ENCODE measurements at regions not wholly inside any gene's neighbourhood (a gene's known extent, or its start where the extent isn't known, plus 50 kb on each side); places are given as distances from the start of the nearest gene placed in this dataset.

GRCh38 chr13:24073657-24074056 lies 86.9 kb upstream of the SPATA13 start:
- in situ Hi-C loops (cut with HindIII; ENCODE audit: low sequenced_read_pairs) = no loop called here

- in situ Hi-C loops (cut with HindIII; ENCODE audit: low sequenced_read_pairs) = no loop called here
Measured at GRCh38 chr13:24074678-24075077, 85.8 kb upstream of the SPATA13 start.

- in situ Hi-C loops (cut with HindIII; ENCODE audit: low sequenced_read_pairs) = no loop called here
Measured at GRCh38 chr13:24075137-24075975, 85.2 kb upstream of the SPATA13 start.

GRCh38 chr13:24076109-24076508 lies 84.4 kb upstream of the SPATA13 start:
- in situ Hi-C loops (cut with HindIII; ENCODE audit: low sequenced_read_pairs) = no loop called here

GRCh38 chr13:24076636-24077035 lies 83.9 kb upstream of the SPATA13 start:
- in situ Hi-C loops (cut with HindIII; ENCODE audit: low sequenced_read_pairs) = no loop called here

- in situ Hi-C loops (cut with HindIII; ENCODE audit: low sequenced_read_pairs) = no loop called here
Measured at GRCh38 chr13:24080134-24080533, 80.4 kb upstream of the SPATA13 start.

GRCh38 chr13:24081387-24081786 lies 79.1 kb upstream of the SPATA13 start:
- in situ Hi-C loops (cut with HindIII; ENCODE audit: low sequenced_read_pairs) = no loop called here

- in situ Hi-C loops (cut with HindIII; ENCODE audit: low sequenced_read_pairs) = no loop called here
Measured at GRCh38 chr13:24083141-24083540, 77.4 kb upstream of the SPATA13 start.

- in situ Hi-C loops (cut with HindIII; ENCODE audit: low sequenced_read_pairs) = no loop called here
Measured at GRCh38 chr13:24083722-24084421, 76.6 kb upstream of the SPATA13 start.

GRCh38 chr13:24085662-24086061 lies 74.9 kb upstream of the SPATA13 start:
- in situ Hi-C loops (cut with HindIII; ENCODE audit: low sequenced_read_pairs) = no loop called here

- in situ Hi-C loops (cut with HindIII; ENCODE audit: low sequenced_read_pairs) = no loop called here
Measured at GRCh38 chr13:24086642-24087041, 73.9 kb upstream of the SPATA13 start.

GRCh38 chr13:24087605-24088225 lies 72.8 kb upstream of the SPATA13 start:
- in situ Hi-C loops (cut with HindIII; ENCODE audit: low sequenced_read_pairs) = no loop called here

- in situ Hi-C loops (cut with HindIII; ENCODE audit: low sequenced_read_pairs) = no loop called here
Measured at GRCh38 chr13:24090049-24090448, 70.5 kb upstream of the SPATA13 start.

GRCh38 chr13:24091080-24091479 lies 69.4 kb upstream of the SPATA13 start:
- in situ Hi-C loops (cut with HindIII; ENCODE audit: low sequenced_read_pairs) = no loop called here

- in situ Hi-C loops (cut with HindIII; ENCODE audit: low sequenced_read_pairs) = no loop called here
Measured at GRCh38 chr13:24092108-24092507, 68.4 kb upstream of the SPATA13 start.

GRCh38 chr13:24093047-24093446 lies 67.5 kb upstream of the SPATA13 start:
- in situ Hi-C loops (cut with HindIII; ENCODE audit: low sequenced_read_pairs) = no loop called here

- in situ Hi-C loops (cut with HindIII; ENCODE audit: low sequenced_read_pairs) = no loop called here
Measured at GRCh38 chr13:24096659-24097058, 63.9 kb upstream of the SPATA13 start.

- in situ Hi-C loops (cut with HindIII; ENCODE audit: low sequenced_read_pairs) = no loop called here
Measured at GRCh38 chr13:24097064-24097463, 63.5 kb upstream of the SPATA13 start.

GRCh38 chr13:24097667-24098066 lies 62.9 kb upstream of the SPATA13 start:
- in situ Hi-C loops (cut with HindIII; ENCODE audit: low sequenced_read_pairs) = no loop called here

GRCh38 chr13:24099490-24099889 lies 61.0 kb upstream of the SPATA13 start:
- in situ Hi-C loops (cut with HindIII; ENCODE audit: low sequenced_read_pairs) = no loop called here

GRCh38 chr13:24100188-24100587 lies 60.3 kb upstream of the SPATA13 start:
- in situ Hi-C loops (cut with HindIII; ENCODE audit: low sequenced_read_pairs) = no loop called here
